ENCODE measurements at regions not wholly inside any gene's neighbourhood (a gene's known extent, or its start where the extent isn't known, plus 50 kb on each side); places are given as distances from the start of the nearest gene placed in this dataset.

DNA sequence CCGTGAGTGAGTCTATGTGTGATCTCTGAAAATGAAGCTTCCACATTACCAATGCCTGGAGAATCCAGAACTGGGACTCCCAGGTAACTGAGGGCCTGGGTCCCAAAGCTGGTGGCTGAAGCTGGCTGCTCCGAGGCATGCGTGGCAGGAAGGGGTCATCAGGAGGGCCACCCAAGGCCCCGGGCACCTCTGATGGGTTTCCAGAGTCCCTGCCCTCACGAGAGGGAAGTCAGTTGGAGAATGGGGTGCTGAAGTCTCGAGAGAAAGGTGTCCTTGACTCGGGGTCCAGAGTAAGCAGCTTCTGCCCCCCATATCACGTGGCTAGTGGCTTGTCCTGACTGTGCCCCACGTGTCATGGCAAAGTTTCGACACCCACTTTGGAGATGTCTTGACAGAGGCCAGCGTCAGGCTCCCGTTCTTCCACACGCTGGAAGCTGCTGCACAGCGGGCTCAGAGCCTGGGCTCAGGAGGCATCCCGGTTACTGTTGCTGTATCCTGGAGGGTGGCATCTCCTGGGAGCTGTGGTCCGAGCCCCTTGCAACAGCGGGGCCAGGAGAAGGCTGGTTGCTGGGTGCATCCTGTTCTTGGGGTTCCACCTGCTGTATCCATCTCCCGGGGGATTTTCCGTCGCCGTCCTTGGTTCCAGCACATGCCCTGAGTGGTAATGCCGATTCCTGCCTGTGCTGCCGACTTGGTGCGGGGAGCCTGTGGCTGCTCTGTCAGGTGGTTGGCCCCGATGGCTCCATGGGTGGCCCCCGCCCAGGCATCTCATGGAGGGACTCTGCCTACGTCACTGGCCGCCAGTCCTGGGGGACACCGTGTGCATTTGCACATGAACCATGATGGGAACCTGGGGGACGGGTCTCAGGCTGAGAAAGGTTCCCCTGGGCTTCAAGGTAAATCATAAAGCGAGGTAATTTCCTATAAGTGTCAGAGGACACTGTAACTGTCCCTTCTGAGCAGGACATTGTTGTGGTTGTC is 183.3 kb upstream of the HDAC4 start:
- TF ChIP-seq, protein P1, sequence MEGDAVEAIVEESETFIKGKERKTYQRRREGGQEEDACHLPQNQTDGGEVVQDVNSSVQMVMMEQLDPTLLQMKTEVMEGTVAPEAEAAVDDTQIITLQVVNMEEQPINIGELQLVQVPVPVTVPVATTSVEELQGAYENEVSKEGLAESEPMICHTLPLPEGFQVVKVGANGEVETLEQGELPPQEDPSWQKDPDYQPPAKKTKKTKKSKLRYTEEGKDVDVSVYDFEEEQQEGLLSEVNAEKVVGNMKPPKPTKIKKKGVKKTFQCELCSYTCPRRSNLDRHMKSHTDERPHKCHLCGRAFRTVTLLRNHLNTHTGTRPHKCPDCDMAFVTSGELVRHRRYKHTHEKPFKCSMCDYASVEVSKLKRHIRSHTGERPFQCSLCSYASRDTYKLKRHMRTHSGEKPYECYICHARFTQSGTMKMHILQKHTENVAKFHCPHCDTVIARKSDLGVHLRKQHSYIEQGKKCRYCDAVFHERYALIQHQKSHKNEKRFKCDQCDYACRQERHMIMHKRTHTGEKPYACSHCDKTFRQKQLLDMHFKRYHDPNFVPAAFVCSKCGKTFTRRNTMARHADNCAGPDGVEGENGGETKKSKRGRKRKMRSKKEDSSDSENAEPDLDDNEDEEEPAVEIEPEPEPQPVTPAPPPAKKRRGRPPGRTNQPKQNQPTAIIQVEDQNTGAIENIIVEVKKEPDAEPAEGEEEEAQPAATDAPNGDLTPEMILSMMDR (IDR thresholded peaks at IDR 0.05): no peak
- no peak for TF ChIP-seq POLR2A (IDR thresholded peaks at IDR 0.05)
